WTC11 (cell line): ENCODE measurements at regions not wholly inside any gene's neighbourhood (a gene's known extent, or its start where the extent isn't known, plus 50 kb on each side); places are given as distances from the start of the nearest gene placed in this dataset.
"Not testable (repeated sequence)": the region's sequence is repeated elsewhere in the genome, so short reads cannot be mapped to it uniquely, and the experiment has no call there.

Source experiments
- ATAC-seq: fragments of 200-7000 bp; cut with Tn5 transposase; 2 replicates; pipeline ENCODE4 v1.10.0; 2021; ENCODE audit warnings: mild to moderate bottlenecking, moderate library complexity
- CTCF ChIA-PET: fragments of 300-600 bp; sonication (Branson Sonifier 250); formaldehyde crosslinking; loops from one replicate; lab custom pipeline; 2021; ENCODE audit warnings: antibody characterized with exemption; lab: Charles Lee
- POLR2A ChIA-PET: fragments of 350-600 bp; sonication (Branson Sonifier 250); formaldehyde crosslinking; loops from one replicate; lab custom pipeline; 2021; ENCODE audit warnings: antibody characterized with exemption; lab: Charles Lee
- DNase-seq: peaks from one replicate; pipeline ENCODE4 v3.0.0; 2021; ENCODE audit warnings: low spot score
- H3K27ac Mint-ChIP-seq: 2 replicates; pipeline ENCODE4 v1.8.0; 2021; ENCODE audit warnings: mixed read lengths
- H3K27me3 Mint-ChIP-seq: 2 replicates; pipeline ENCODE4 v1.8.0; 2021; ENCODE audit warnings: low read depth, mild to moderate bottlenecking, moderate library complexity, mixed read lengths
- H3K36me3 Mint-ChIP-seq: 2 replicates; pipeline ENCODE4 v1.8.0; 2021; ENCODE audit warnings: mixed read lengths
- H3K4me1 Mint-ChIP-seq: 2 replicates; pipeline ENCODE4 v1.8.0; 2022; ENCODE audit warnings: mixed read lengths
- H3K4me3 Mint-ChIP-seq: 2 replicates; pipeline ENCODE4 v1.8.0; 2021; ENCODE audit warnings: mild to moderate bottlenecking, moderate library complexity, mixed read lengths
- H3K9me3 Mint-ChIP-seq: 2 replicates; pipeline ENCODE4 v1.8.0; 2021; ENCODE audit warnings: mixed read lengths
- CBFB ChIP-seq: sonication (generic); formaldehyde crosslinking; IDR thresholded peaks from 2 replicates; pipeline ENCODE4 v1.8.1; 2022; ENCODE audit warnings: mild to moderate bottlenecking, low read depth, missing genetic modification reagents
- ZBTB21 ChIP-seq: sonication (generic); formaldehyde crosslinking; IDR thresholded peaks from 2 replicates; pipeline ENCODE4 v1.8.1; 2023; ENCODE audit warnings: mild to moderate bottlenecking, missing genetic modification reagents, borderline replicate concordance
- TF ChIP-seq, protein P1 (sequence below): fragments of 250-450 bp; sonication (Bioruptor Pico); IDR thresholded peaks from 2 replicates; pipeline ENCODE4 v1.9.0; 2021; ENCODE audit warnings: mild to moderate bottlenecking, borderline replicate concordance
- TF ChIP-seq, protein P2 (sequence below): fragments of 250-450 bp; sonication (Bioruptor Pico); IDR thresholded peaks from 2 replicates; pipeline ENCODE4 v1.9.0; 2021; ENCODE audit warnings: mild to moderate bottlenecking
- TF ChIP-seq, protein P3 (sequence below): fragments of 250-450 bp; sonication (Bioruptor Pico); IDR thresholded peaks from 2 replicates; pipeline ENCODE4 v1.8.0; 2021; ENCODE audit warnings: mild to moderate bottlenecking
- TF ChIP-seq, protein P4 (sequence below): sonication (generic); formaldehyde crosslinking; IDR thresholded peaks from 2 replicates; pipeline ENCODE4 v1.8.1; 2023; ENCODE audit warnings: mild to moderate bottlenecking, moderate library complexity, missing genetic modification reagents
- TF ChIP-seq, protein P5 (sequence below): sonication (generic); formaldehyde crosslinking; IDR thresholded peaks from 2 replicates; pipeline ENCODE4 v1.8.1; 2023; ENCODE audit warnings: mild to moderate bottlenecking, missing genetic modification reagents, moderate library complexity
- TF ChIP-seq, protein P6 (sequence below): sonication (generic); formaldehyde crosslinking; IDR thresholded peaks from 2 replicates; pipeline ENCODE4 v1.8.1; 2022; ENCODE audit warnings: mild to moderate bottlenecking, missing genetic modification reagents, moderate library complexity, borderline replicate concordance

DNA sequence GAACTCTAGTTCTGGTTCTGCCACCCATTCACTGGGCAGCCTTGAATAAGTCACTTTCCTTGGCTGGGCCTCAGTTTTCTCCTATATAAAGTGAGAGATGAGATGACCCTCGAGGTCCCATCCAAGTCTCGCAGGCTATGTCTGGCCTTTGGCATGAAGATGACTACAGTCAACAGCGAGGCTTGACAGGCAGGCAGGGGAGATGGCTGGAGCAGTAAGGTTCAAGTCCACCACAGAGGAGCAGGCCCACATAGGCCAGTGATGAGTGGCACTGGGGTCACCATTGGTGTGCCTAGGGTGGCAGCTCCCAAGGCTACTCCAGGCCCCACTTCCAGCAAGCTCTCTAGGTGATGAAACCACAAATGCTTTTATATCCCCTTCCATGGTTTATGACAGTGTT is 161.4 kb downstream of the ZFP36L2 start:
- CTCF ChIA-PET, result no interaction called here

DNA sequence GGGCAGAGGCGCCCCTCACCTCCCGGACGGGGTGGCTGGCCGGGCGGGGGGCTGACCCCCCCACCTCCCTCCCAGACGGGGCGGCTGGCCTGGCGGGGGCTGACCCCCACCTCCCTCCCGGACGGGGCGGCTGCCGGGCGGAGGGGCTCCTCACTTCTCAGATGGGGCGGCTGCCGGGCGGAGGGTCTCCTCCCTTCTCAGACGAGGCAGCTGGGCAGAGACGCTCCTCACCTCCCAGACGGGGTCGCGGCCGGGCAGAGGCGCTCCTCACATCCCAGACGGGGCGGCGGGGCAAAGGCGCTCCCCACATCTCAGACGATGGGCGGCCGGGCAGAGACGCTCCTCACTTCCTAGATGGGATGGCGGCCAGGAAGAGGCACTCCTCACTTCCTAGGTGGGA is 163.3 kb downstream of the ZFP36L2 start:
- DNase-seq, CTCF ChIA-PET, H3K4me3 Mint-ChIP-seq, H3K27me3 Mint-ChIP-seq, ATAC-seq, POLR2A ChIA-PET, H3K27ac Mint-ChIP-seq: not testable (repeated sequence)
- H3K4me1 Mint-ChIP-seq, result peaks cover 13% of the 10 kb centered on the region
- H3K36me3 Mint-ChIP-seq, result peaks cover 10% of the 10 kb centered on the region
- peaks cover 22% of the 10 kb centered on the region for H3K9me3 Mint-ChIP-seq

More for the DNA sequence above, 161.4 kb downstream of the ZFP36L2 start:
- POLR2A ChIA-PET, result interaction anchor here (0.7 kb wide), 1 partner anchor 369 kb away, joined by 4 read pairs; no protein-coding TSS in a partner anchor
- DNase-seq, result no peak
- TF ChIP-seq, protein P1, sequence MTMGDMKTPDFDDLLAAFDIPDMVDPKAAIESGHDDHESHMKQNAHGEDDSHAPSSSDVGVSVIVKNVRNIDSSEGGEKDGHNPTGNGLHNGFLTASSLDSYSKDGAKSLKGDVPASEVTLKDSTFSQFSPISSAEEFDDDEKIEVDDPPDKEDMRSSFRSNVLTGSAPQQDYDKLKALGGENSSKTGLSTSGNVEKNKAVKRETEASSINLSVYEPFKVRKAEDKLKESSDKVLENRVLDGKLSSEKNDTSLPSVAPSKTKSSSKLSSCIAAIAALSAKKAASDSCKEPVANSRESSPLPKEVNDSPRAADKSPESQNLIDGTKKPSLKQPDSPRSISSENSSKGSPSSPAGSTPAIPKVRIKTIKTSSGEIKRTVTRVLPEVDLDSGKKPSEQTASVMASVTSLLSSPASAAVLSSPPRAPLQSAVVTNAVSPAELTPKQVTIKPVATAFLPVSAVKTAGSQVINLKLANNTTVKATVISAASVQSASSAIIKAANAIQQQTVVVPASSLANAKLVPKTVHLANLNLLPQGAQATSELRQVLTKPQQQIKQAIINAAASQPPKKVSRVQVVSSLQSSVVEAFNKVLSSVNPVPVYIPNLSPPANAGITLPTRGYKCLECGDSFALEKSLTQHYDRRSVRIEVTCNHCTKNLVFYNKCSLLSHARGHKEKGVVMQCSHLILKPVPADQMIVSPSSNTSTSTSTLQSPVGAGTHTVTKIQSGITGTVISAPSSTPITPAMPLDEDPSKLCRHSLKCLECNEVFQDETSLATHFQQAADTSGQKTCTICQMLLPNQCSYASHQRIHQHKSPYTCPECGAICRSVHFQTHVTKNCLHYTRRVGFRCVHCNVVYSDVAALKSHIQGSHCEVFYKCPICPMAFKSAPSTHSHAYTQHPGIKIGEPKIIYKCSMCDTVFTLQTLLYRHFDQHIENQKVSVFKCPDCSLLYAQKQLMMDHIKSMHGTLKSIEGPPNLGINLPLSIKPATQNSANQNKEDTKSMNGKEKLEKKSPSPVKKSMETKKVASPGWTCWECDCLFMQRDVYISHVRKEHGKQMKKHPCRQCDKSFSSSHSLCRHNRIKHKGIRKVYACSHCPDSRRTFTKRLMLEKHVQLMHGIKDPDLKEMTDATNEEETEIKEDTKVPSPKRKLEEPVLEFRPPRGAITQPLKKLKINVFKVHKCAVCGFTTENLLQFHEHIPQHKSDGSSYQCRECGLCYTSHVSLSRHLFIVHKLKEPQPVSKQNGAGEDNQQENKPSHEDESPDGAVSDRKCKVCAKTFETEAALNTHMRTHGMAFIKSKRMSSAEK (CRISPR knock-in tag), result no peak
- TF ChIP-seq, protein P2, sequence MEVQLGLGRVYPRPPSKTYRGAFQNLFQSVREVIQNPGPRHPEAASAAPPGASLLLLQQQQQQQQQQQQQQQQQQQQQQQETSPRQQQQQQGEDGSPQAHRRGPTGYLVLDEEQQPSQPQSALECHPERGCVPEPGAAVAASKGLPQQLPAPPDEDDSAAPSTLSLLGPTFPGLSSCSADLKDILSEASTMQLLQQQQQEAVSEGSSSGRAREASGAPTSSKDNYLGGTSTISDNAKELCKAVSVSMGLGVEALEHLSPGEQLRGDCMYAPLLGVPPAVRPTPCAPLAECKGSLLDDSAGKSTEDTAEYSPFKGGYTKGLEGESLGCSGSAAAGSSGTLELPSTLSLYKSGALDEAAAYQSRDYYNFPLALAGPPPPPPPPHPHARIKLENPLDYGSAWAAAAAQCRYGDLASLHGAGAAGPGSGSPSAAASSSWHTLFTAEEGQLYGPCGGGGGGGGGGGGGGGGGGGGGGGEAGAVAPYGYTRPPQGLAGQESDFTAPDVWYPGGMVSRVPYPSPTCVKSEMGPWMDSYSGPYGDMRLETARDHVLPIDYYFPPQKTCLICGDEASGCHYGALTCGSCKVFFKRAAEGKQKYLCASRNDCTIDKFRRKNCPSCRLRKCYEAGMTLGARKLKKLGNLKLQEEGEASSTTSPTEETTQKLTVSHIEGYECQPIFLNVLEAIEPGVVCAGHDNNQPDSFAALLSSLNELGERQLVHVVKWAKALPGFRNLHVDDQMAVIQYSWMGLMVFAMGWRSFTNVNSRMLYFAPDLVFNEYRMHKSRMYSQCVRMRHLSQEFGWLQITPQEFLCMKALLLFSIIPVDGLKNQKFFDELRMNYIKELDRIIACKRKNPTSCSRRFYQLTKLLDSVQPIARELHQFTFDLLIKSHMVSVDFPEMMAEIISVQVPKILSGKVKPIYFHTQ (CRISPR knock-in tag), result no peak
- TF ChIP-seq, protein P3, sequence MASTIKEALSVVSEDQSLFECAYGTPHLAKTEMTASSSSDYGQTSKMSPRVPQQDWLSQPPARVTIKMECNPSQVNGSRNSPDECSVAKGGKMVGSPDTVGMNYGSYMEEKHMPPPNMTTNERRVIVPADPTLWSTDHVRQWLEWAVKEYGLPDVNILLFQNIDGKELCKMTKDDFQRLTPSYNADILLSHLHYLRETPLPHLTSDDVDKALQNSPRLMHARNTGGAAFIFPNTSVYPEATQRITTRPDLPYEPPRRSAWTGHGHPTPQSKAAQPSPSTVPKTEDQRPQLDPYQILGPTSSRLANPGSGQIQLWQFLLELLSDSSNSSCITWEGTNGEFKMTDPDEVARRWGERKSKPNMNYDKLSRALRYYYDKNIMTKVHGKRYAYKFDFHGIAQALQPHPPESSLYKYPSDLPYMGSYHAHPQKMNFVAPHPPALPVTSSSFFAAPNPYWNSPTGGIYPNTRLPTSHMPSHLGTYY (CRISPR knock-in tag), result no peak
- TF ChIP-seq, protein P4, sequence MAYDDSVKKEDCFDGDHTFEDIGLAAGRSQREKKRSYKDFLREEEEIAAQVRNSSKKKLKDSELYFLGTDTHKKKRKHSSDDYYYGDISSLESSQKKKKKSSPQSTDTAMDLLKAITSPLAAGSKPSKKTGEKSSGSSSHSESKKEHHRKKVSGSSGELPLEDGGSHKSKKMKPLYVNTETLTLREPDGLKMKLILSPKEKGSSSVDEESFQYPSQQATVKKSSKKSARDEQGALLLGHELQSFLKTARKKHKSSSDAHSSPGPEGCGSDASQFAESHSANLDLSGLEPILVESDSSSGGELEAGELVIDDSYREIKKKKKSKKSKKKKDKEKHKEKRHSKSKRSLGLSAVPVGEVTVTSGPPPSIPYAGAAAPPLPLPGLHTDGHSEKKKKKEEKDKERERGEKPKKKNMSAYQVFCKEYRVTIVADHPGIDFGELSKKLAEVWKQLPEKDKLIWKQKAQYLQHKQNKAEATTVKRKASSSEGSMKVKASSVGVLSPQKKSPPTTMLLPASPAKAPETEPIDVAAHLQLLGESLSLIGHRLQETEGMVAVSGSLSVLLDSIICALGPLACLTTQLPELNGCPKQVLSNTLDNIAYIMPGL (CRISPR knock-in tag), result no peak
- TF ChIP-seq CBFB (CRISPR knock-in tag) (no peak), ZBTB21 (CRISPR knock-in tag) (no peak)
- TF ChIP-seq, protein P5, sequence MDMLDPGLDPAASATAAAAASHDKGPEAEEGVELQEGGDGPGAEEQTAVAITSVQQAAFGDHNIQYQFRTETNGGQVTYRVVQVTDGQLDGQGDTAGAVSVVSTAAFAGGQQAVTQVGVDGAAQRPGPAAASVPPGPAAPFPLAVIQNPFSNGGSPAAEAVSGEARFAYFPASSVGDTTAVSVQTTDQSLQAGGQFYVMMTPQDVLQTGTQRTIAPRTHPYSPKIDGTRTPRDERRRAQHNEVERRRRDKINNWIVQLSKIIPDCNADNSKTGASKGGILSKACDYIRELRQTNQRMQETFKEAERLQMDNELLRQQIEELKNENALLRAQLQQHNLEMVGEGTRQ, result no peak
- TF ChIP-seq, protein P6, sequence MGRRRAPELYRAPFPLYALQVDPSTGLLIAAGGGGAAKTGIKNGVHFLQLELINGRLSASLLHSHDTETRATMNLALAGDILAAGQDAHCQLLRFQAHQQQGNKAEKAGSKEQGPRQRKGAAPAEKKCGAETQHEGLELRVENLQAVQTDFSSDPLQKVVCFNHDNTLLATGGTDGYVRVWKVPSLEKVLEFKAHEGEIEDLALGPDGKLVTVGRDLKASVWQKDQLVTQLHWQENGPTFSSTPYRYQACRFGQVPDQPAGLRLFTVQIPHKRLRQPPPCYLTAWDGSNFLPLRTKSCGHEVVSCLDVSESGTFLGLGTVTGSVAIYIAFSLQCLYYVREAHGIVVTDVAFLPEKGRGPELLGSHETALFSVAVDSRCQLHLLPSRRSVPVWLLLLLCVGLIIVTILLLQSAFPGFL, result no peak
- TF ChIP-seq, all 79 proteins: peak for 0
- no peak for ATAC-seq
- Mint-ChIP-seq H3K27me3 (no peaks in the 10 kb centered on the region; the same call in 1 of the 2 replicates), H3K4me1 (peaks cover 3% of the 10 kb centered on the region; the same call in 1 of the 2 replicates), H3K9me3 (peaks cover 22% of the 10 kb centered on the region), H3K36me3 (peaks cover 10% of the 10 kb centered on the region), H3K27ac (no peak overlapping the region), H3K4me3 (no peak overlapping the region)
